NCI-H2029 (cell line): ENCODE measurements at regions not wholly inside any gene's neighbourhood (a gene's known extent, or its start where the extent isn't known, plus 50 kb on each side); places are given as distances from the start of the nearest gene placed in this dataset.
"Not testable (repeated sequence)": the region's sequence is repeated elsewhere in the genome, so short reads cannot be mapped to it uniquely, and the experiment has no call there.

Experiments
- DNase-seq: peaks from one replicate; lab custom pipeline; 2025; lab: John Stamatoyannopoulos, UW

- no peak for DNase-seq
Measured at GRCh38 chr6:115811541-115811940, 249.2 kb downstream of the FRK start.

DNA sequence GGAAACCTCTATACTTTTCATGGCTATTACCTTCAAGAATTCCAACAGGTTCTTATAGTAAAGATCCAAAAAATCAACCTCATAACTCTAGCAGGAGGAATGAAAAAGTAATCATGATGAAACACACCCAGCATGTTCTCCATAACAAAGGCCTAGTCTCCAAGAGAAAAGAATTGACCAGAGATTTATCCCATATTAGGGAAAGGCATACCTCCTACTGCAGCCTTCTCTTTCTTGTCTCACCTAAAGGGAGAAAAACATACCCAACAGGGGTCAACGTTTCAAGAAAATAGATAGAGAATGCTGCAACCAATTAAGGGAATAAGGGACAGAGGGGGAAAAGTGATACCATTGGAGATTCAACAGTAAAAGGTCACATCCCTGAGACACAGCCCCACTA lies 262.5 kb downstream of the FRK start:
- DNase-seq: no peak

GRCh38 chr6:115796829-115797228 lies 263.9 kb downstream of the FRK start:
- no peak for DNase-seq

DNA sequence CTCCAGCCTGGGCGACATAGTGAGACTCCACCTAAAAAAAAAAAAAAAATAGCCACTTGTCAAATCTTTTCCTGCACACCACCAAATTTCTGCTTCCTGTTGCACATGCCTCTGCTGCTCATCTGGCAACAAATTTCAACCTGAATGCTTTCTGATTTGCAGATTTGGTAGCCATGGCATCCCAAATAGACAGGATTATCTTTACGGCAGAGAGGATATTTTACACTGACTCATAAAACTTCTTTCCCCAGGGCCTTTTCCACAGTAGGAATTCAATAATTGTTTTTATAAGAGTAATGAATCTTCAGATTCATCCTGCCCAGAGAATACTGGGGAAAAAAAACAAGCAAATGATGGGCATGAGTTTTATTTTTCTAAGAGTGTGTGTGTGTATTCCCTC lies 264.6 kb downstream of the FRK start:
- DNase-seq: no peak

GRCh38 chr6:115783402-115784061 lies 277.2 kb downstream of the FRK start:
- no peak for DNase-seq

DNA sequence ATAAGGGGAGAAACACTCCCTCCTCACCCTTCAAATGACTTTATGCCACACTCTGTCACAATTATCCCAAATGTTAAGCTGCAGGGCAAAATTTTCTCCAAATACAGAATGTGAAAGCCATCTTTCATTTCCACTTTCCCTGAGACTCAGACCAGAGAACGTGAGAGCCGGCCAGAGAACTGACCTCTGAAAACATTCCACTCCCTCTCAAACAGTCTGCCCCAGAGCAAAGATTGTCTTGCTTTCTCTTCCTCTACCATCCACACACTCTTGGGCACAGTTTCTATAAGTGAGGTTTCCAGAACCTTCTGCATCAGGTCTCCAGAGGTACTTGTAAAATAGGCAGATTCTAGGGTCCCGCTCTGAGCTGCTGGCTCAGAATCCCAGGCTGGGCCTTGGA lies 278.1 kb downstream of the FRK start:
- no peak for DNase-seq

DNA sequence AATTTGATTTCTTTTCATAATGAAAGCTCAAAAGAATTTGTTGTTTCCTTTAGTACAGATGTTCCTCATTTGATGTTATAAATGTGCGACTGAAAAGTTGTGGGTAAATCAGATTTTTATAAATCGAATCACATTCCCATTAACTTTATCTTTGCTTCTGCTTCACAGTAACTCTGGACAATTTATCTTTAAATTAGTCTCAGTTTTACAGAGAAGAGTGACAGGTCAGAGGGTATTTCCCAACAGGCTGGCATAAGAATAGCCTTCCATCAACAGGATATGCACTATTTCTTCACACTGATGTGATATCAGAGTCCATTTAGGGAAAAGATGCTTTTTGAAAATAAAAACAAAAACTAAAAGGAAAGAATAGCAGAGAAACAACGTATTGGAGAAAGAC lies 286.9 kb downstream of the FRK start:
- no peak for DNase-seq

- no peak for DNase-seq
Measured at GRCh38 chr6:115770851-115771250, 289.8 kb downstream of the FRK start.

DNA sequence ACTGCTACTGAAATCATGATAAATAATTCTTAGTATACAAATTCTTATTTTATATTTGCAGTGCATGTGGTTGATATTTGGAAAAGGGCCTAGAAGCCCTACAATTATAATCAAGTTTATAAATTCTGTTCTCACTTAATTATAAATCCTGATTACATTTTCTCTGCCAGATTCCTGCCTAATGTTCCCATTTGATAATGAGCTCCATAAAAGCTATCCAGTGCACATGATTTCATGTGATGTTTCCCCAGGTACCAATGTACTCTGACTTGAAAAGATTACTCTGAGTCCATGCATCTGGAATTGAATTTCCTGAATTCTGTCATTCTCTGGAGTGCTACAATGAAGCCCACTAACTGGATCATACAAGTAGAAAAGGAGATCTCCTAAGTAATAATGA lies 292.2 kb downstream of the FRK start:
- DNase-seq: no peak

GRCh38 chr6:115767931-115768330 lies 292.8 kb downstream of the FRK start:
- no peak for DNase-seq

DNA sequence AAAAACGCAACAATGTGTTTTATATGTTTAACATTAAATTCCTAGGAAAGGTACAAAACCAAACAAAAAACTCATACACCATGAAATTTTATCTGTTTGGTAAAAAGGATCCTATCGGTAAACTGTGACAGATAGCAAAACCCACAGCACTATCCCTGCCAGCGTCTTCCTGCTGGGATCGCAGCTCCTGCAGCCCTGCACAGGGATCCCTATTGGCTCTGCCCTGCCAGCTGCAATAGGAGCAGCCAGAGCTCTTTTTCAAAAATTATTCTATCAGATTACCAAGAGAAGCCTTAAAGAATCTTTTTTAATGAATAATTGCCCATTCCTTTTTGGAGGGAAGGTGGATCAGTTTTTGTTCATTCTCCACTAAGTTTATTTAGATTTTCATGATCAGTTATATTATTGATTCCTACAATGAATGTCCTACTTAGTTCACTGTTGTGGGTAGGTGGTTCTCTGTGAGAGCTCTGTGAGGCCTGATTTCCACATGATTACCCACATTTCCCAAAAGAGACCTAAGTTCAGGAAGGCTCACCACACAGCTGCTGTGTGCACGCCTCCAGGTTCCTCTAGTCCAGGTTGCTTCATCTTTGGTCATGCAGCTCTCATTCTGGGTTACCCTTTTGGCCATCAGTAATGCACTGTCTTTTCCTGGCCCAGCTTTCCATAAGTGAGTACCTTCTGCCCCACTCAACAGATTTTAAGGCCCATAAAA lies 293.8 kb downstream of the FRK start:
- no peak for DNase-seq

GRCh38 chr6:115765966-115766365 lies 294.7 kb downstream of the FRK start:
- no peak for DNase-seq

DNA sequence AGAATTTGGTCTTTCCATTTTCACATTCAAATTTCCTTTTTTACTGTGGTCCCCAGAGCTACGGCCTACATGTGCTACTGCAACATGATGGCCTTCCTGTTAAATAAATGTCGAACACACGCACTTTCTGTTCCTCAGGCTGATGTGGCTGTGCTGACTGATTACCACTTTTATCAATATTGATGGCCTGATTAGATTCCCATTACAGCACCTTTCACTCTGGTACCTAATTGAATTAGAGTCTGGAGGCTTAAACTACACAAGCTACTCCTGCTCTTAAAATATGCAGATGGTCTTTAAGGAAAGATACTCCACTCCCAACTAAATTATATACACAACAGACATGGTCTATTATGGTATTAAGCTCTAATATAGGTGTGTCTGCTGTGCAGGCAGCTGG lies 301.6 kb downstream of the FRK start:
- no peak for DNase-seq

DNA sequence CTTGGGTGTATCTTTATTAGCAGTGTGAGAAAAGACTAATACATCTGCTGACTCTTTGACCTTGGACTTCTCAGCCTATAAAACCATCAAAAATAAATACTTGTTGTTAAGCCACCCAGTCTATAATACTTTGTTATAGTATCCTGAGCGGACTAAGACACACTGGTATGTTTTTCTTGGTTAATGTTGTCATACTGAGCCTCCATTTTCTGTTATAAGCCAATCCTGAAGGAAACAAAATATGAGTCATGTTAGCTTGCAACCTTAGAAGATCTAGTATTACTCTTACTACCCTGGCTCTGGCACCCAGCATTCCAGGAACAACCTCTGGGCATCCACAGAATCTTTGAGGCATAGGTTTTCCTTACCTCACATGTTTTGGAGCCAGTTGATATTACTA lies 307.2 kb downstream of the FRK start:
- DNase-seq: no peak

- DNase-seq: no peak
Measured at GRCh38 chr6:115750946-115751345, 309.7 kb downstream of the FRK start.

DNA sequence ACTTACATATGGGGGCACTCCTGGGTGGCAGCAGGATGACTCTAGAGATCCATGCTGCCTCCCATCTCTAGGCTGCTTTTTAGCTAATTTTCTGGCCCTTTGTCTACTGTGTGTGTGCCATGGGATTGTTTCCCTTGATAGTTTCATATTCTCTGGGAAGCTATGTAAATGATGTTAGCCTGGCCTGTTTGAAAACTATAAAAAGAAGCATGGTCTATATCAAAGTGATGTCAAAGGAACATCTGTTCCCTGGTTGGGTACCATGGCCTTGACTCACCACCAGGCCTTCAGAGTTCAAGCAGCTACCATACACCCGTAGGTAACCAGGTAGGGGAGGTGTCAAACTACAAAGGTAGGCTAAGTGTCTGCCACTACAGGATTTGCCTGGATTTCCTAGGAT lies 310.4 kb downstream of the FRK start:
- no peak for DNase-seq

DNA sequence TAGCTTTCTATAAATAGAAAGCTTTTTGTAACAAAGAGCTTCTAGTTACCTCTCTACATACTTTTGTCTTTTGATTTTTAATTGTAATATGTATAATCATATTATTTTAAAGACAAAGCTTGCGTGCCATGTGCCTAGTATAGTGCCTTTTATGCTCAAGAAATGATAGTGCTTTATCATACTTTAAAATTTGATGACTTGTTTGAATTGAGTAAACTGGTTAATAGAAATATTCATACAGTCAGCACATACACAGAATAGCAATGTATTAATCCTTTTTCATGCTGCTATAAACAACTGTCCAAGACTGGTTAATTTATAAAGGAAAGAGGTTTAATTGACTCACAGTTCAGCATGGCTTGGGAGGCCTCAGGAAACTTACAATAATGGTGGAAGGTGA lies 313.0 kb downstream of the FRK start:
- DNase-seq: no peak

GRCh38 chr6:115746583-115746982 lies 314.1 kb downstream of the FRK start:
- DNase-seq: not testable (repeated sequence)

DNA sequence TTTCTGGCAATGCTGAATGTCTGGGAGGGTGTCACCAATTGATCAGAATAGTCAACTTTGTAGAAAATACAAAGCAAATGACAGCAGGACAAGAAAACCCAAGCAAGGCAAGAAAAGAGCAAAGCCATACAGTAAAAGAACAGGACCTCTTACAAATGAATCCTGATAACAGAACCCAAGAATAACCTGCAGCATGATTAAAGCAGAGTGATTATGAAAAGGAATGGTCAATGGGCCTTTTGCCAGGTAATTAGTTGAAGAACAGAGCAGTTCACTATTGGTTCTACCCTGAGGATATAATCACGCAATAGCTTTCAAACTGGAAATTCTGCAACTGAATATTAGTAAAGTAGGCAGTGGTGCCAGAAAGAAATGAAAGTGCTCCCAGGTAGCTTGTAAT lies 319.8 kb downstream of the FRK start:
- no peak for DNase-seq

DNA sequence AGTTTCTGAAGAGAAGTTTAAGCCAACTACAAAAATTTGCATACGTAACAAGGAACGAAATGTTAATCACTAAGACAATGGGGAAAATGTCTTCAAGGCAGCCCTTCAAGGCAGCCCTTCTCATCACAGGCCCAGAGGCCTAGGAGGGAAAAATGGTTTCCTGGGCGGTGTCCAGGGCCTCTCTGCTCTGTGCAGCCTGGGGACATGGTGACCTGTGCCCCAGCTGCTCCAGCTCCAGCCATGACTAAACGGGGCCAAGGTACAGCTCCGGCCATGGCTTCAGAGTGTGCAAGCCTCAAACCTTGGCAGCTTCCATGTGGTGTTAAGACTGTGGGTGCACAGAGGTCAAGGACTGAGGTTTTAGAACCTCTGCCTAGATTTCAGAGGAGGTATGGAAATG lies 325.1 kb downstream of the FRK start:
- no peak for DNase-seq

- DNase-seq: no peak
Measured at GRCh38 chr6:115733426-115733825, 327.3 kb downstream of the FRK start.

DNA sequence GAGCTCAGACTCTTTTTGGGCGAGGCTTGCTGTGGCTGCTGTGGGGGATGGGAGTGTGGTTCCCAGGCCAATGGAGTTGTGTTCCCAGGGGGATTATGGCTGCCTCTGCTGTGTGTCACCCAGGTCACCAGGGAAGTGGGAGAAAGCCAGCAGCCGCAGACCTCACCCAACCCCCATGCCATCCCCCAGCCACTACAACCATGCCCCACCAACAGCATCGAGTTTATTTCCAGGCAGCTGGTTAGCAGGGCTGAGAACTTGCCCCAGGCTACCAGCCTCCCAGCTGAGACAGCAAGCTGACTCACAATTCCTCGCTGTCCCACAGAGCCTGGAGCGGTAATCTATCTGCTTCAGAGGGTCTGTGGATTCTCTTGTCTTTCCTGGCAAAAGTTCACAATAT lies 331.7 kb downstream of the FRK start:
- no peak for DNase-seq

- no peak for DNase-seq
Measured at GRCh38 chr6:115728171-115728570, 332.5 kb downstream of the FRK start.

- no peak for DNase-seq
Measured at GRCh38 chr6:115721564-115721963, 339.1 kb downstream of the FRK start.
